SU-DHL-6 (cell line): ENCODE measurements at regions not wholly inside any gene's neighbourhood (a gene's known extent, or its start where the extent isn't known, plus 50 kb on each side); places are given as distances from the start of the nearest gene placed in this dataset.

Experiments used
- EZH2phosphoT487 ChIP-seq: fragments of 200-600 bp; sonication (generic), shearing (Covaris generic); conservative IDR thresholded peaks from 2 replicates; pipeline ENCODE4 v1.6.1; 2018; ENCODE audit warnings: mild to moderate bottlenecking, antibody characterized with exemption, low read length, moderate library complexity, mixed read lengths
- TF ChIP-seq, protein P1 (sequence below): fragments of 200-600 bp; sonication (generic); IDR thresholded peaks from one replicate; pipeline ENCODE4 v1.5.1; 2017; ENCODE audit warnings: antibody characterized with exemption, mild to moderate bottlenecking, low read length, moderate library complexity; ENCODE audit not compliant: insufficient read depth, poor library complexity, severe bottlenecking

DNA sequence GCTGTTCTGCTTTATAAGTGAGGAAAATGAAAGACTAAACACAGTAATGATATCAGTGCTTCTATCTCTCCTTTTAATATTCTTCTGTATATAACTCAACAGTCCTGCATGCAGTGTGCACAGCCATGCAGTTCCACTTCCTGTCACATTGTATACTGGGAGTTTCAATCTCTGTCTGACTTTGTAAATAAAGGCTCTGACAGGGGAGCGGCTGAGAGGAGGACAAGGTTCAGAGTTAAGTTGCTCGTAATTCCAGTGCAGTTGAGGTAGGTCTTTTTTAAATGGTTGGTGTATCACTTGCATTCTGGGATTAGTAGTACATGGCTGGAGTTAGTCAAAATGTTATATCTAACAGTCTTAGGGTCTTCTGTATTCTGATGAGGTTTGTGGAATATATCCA, 264.5 kb downstream of the OLFM3 start:
- TF ChIP-seq, protein P1, sequence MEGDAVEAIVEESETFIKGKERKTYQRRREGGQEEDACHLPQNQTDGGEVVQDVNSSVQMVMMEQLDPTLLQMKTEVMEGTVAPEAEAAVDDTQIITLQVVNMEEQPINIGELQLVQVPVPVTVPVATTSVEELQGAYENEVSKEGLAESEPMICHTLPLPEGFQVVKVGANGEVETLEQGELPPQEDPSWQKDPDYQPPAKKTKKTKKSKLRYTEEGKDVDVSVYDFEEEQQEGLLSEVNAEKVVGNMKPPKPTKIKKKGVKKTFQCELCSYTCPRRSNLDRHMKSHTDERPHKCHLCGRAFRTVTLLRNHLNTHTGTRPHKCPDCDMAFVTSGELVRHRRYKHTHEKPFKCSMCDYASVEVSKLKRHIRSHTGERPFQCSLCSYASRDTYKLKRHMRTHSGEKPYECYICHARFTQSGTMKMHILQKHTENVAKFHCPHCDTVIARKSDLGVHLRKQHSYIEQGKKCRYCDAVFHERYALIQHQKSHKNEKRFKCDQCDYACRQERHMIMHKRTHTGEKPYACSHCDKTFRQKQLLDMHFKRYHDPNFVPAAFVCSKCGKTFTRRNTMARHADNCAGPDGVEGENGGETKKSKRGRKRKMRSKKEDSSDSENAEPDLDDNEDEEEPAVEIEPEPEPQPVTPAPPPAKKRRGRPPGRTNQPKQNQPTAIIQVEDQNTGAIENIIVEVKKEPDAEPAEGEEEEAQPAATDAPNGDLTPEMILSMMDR: no peak
- TF ChIP-seq EZH2phosphoT487: no peak
